Adrenal gland (tissue), 9 donors: ENCODE measurements at regions not wholly inside any gene's neighbourhood (a gene's known extent, or its start where the extent isn't known, plus 50 kb on each side); places are given as distances from the start of the nearest gene placed in this dataset.

Experiments used
- DNase-seq, 7 donors: peaks; one replicate each; pipeline ENCODE4 v3.0.0-alpha.2; 2019 to 2020
- H3K27ac ChIP-seq, 5 donors: fragments of 200-600 bp; sonication (generic) in 4 of 5; 1 replicate in 3 of 5; 2 replicates in 2 of 5; pipeline versions ENCODE4 v1.5.1 to v1.8.0; 2016 to 2020; ENCODE audit warnings: mild to moderate bottlenecking in 1 of 5
- H3K27me3 ChIP-seq: fragments of 200-600 bp; 2 replicates; pipeline ENCODE4 v1.8.0; 2021
- H3K36me3 ChIP-seq, 2 donors: fragments of 200-600 bp; replicated peaks in 1 of 2; 1 replicate in 1 of 2; 2 replicates in 1 of 2; pipeline versions ENCODE4 v1.5.1 to v1.8.0; 2018 to 2022
- H3K4me1 ChIP-seq, 2 donors: fragments of 200-600 bp; replicated peaks in 1 of 2; 1 replicate in 1 of 2; 2 replicates in 1 of 2; pipeline versions ENCODE4 v1.5.1 to v1.8.0; 2018 to 2021
- H3K4me3 ChIP-seq, 4 donors: fragments of 200-600 bp; sonication (generic) in 3 of 4; one replicate each; pipeline ENCODE4 v1.5.1; 2016 to 2018
- H3K9me3 ChIP-seq, 3 donors: fragments of 200-600 bp; sonication (generic) in 1 of 3; replicated peaks in 1 of 3; 1 replicate in 2 of 3; 2 replicates in 1 of 3; pipeline versions ENCODE4 v1.5.1 to v1.8.0; 2016 to 2021
- POLR2A ChIP-seq, 2 donors: fragments of 450-650 bp; IDR thresholded peaks; one replicate each; pipeline ENCODE4 v1.6.1; 2017; ENCODE audit warnings: antibody characterized with exemption in 2 of 2, mild to moderate bottlenecking in 2 of 2, moderate library complexity in 1 of 2
- WGBS, 4 donors: extraction: QIAGEN DNeasy Blood & Tissue Kit in 2 of 4; methylation state at CpG; one replicate each; pipeline versions ENCODE4 v1.1.5 to v1.1.7; 2013 to 2017; 5-methylcytosine and 5-hydroxymethylcytosine counted together
- intact Hi-C, 2 donors: fragments of 100-400 bp; cut with DNase I; formaldehyde crosslinking; loops; one replicate each; pipeline versions ENCODE4 v1.14.1 to v1.15.0; 2022 to 2023
- TF ChIP-seq, protein P1 (sequence below), 6 experiments: fragments of 450-650 bp in 4 of 6; fragments of 200-600 bp in 2 of 6; sonication (generic) in 1 of 6; IDR thresholded peaks; 1 replicate in 5 of 6; 2 replicates in 1 of 6; pipeline versions ENCODE4 v1.5.1 to v1.8.0; 2016 to 2021; ENCODE audit warnings: antibody characterized with exemption in 6 of 6, mild to moderate bottlenecking in 2 of 6, moderate library complexity in 1 of 6
- donor health status: healthy with polysubstance abuse.
- donor health status: Bipolar disorder and iron deficiency.
- donor health status: DM: yes; HTN: yes; CAD: no.
- donor health status: DM: no; HTN: no; CAD: no.
- donor health status: DM: no; HTN: no; CAD: no.

DNA sequence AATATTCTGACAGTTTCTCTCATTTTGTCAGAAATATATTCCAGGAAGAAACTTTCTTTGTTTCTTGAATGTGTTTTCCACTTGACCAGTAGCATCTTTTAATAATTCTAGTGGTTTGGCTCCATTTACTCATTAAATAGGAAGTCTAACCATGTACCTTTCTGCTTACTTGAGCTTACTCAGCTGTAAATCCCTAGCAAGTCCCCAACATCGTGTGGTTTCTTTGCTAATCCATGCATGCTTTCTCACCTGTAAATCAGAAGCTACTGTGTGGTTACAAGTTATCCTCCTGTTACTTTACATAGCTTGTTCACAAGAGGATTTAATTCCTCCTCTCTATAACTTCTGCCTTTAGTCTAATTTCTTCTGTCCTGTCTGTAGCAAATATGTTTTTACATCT is 227.7 kb downstream of the FSCB start:
- no peaks in the 10 kb centered on the region for H3K4me1 ChIP-seq
- H3K27ac ChIP-seq = no peak overlapping the region
- TF ChIP-seq, protein P1, sequence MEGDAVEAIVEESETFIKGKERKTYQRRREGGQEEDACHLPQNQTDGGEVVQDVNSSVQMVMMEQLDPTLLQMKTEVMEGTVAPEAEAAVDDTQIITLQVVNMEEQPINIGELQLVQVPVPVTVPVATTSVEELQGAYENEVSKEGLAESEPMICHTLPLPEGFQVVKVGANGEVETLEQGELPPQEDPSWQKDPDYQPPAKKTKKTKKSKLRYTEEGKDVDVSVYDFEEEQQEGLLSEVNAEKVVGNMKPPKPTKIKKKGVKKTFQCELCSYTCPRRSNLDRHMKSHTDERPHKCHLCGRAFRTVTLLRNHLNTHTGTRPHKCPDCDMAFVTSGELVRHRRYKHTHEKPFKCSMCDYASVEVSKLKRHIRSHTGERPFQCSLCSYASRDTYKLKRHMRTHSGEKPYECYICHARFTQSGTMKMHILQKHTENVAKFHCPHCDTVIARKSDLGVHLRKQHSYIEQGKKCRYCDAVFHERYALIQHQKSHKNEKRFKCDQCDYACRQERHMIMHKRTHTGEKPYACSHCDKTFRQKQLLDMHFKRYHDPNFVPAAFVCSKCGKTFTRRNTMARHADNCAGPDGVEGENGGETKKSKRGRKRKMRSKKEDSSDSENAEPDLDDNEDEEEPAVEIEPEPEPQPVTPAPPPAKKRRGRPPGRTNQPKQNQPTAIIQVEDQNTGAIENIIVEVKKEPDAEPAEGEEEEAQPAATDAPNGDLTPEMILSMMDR (IDR thresholded peaks at IDR 0.05) = no peak
- TF ChIP-seq POLR2A (IDR thresholded peaks at IDR 0.05) = no peak
- intact Hi-C loops = no loop called here
- H3K4me3 ChIP-seq = no peak overlapping the region
- WGBS, 4 donors = 29 to 44% (median 41%) methylated on average over 1 of the region's 1 CpG
- no peaks in the 10 kb centered on the region for H3K9me3 ChIP-seq
- no peak for DNase-seq
- no peaks in the 10 kb centered on the region for H3K27me3 ChIP-seq
- H3K36me3 ChIP-seq = no peaks in the 10 kb centered on the region

DNA sequence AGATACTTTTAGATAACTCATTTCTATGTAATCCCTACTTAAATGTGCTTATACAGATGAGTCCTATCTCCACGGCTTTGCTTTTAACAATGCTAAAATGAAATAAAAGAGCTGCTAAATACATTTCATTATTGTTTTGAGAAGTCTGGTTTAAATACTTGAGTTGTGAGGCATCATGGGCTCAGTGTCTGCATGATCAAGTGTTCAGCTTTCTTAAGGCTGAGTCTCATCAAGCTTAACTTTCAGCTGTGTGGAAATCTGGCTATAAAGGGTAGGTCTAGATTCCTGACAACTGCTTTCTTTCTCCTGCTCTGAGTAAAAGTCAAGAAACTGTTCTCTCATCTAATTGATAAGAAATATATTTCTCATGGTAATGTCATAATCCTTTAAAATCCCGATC is 235.4 kb downstream of the FSCB start:
- WGBS, 4 donors = 71 to 76% (median 74%) methylated on average over 2 of the region's 2 CpGs
- intact Hi-C loops = no loop called here
- Histone ChIP-seq H3K9me3 (no peaks in the 10 kb centered on the region), H3K27me3 (no peaks in the 10 kb centered on the region), H3K36me3 (no peaks in the 10 kb centered on the region), H3K4me3 (no peak overlapping the region), H3K4me1 (no peaks in the 10 kb centered on the region), H3K27ac (no peak overlapping the region)
- no peak for DNase-seq
- no peak for TF ChIP-seq POLR2A (IDR thresholded peaks at IDR 0.05)
- TF ChIP-seq, protein P1 (IDR thresholded peaks at IDR 0.05) = no peak

DNA sequence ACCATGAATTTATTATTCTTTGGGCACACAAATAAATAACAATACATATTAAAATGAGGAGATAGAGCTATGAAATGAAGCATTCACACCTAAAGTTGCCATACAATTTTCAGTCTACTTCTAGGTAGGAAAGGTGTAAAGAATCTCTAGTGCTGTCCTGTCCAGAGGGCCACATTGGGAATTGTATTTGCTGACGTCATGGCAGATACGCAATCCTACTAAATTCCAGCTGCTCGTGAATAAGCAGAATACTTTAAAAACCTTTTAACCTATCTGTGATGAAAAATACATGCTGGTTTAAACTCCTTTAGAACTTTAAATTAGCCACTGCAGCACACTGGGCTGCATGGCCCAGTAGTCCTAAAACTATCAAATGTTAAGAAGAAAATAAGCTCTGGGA is 236.1 kb downstream of the FSCB start:
- Histone ChIP-seq H3K4me1 (no peaks in the 10 kb centered on the region), H3K4me3 (no peak overlapping the region), H3K36me3 (no peaks in the 10 kb centered on the region), H3K9me3 (no peaks in the 10 kb centered on the region), H3K27ac (no peak overlapping the region), H3K27me3 (no peaks in the 10 kb centered on the region)
- 73 to 80% (median 73%) methylated on average over 3 of the region's 3 CpGs for WGBS, 4 donors
- intact Hi-C loops = no loop called here
- no peak for TF ChIP-seq POLR2A (IDR thresholded peaks at IDR 0.05)
- TF ChIP-seq, protein P1 (IDR thresholded peaks at IDR 0.05) = no peak
- DNase-seq = no peak

DNA sequence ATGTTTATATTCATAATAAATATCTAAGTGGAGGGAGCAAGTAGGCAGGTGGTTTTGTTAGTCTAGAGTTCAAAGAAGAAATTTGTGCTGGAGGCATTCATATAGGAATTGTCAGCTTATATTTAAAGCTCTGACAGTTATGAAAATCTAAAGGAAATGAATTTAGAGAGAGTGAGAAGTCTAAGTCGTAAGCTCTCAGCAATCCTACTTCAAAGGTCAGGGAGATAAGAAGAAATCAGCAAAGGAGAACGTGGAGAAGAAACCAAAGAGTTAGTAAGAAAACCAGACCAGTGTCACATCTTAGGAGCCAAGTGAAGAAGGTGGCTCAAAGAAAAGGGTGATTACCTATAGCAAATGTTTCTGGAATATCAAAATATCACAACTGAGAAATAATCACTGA is 241.8 kb downstream of the FSCB start:
- Histone ChIP-seq H3K27me3 (no peaks in the 10 kb centered on the region), H3K27ac (no peak overlapping the region), H3K4me1 (no peaks in the 10 kb centered on the region), H3K36me3 (no peaks in the 10 kb centered on the region), H3K9me3 (no peaks in the 10 kb centered on the region), H3K4me3 (no peak overlapping the region)
- TF ChIP-seq POLR2A (IDR thresholded peaks at IDR 0.05) = no peak
- TF ChIP-seq, protein P1 (IDR thresholded peaks at IDR 0.05) = no peak
- intact Hi-C loops = no loop called here
- DNase-seq = no peak
- 33 to 49% (median 38%) methylated on average over 2 of the region's 2 CpGs for WGBS, 4 donors
